ENCODE measurements at regions not wholly inside any gene's neighbourhood (a gene's known extent, or its start where the extent isn't known, plus 50 kb on each side); places are given as distances from the start of the nearest gene placed in this dataset.
"Not testable (repeated sequence)": the region's sequence is repeated elsewhere in the genome, so short reads cannot be mapped to it uniquely, and the experiment has no call there.

DNA sequence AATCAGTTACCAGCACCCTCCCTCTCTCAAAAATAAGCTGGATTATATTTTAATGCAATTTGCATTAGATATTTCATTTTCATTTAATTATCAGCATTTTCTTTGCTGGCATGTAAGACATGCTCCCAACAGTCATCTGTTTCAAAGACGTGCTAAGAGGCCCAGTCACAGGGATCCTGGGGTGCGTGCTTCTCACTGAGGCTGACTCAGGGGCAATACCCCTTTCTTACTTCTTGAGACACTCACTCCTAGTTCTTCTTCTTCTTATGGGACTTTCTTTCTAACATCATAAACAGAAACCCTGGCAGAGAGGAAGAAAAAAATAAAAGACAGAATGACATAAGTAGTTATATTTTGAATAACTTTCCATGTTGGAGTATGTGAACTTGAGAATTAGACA lies 372.1 kb upstream of the MEX3C start:
- peaks cover 3% of the 10 kb centered on the region for H3K9me3 Mint-ChIP-seq
- H3K27me3 Mint-ChIP-seq (ENCODE audit: low read depth), result peaks cover 5% of the 10 kb centered on the region
- DNase-seq (ENCODE audit: low spot score in 2 of 2, unreplicated experiment in 2 of 2), result no peak
- H3K4me3 Mint-ChIP-seq, result no peak overlapping the region
- TF ChIP-seq, protein P1, sequence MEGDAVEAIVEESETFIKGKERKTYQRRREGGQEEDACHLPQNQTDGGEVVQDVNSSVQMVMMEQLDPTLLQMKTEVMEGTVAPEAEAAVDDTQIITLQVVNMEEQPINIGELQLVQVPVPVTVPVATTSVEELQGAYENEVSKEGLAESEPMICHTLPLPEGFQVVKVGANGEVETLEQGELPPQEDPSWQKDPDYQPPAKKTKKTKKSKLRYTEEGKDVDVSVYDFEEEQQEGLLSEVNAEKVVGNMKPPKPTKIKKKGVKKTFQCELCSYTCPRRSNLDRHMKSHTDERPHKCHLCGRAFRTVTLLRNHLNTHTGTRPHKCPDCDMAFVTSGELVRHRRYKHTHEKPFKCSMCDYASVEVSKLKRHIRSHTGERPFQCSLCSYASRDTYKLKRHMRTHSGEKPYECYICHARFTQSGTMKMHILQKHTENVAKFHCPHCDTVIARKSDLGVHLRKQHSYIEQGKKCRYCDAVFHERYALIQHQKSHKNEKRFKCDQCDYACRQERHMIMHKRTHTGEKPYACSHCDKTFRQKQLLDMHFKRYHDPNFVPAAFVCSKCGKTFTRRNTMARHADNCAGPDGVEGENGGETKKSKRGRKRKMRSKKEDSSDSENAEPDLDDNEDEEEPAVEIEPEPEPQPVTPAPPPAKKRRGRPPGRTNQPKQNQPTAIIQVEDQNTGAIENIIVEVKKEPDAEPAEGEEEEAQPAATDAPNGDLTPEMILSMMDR (IDR thresholded peaks at IDR 0.05; ENCODE audit: unreplicated experiment), result no peak
- H3K27ac Mint-ChIP-seq, result no peak overlapping the region
- no peaks in the 10 kb centered on the region for H3K36me3 Mint-ChIP-seq
- no peaks in the 10 kb centered on the region for H3K4me1 Mint-ChIP-seq

- not testable (repeated sequence) for H3K27ac Mint-ChIP-seq; H3K4me3 Mint-ChIP-seq; H3K36me3 Mint-ChIP-seq; H3K4me1 Mint-ChIP-seq; H3K9me3 Mint-ChIP-seq; H3K27me3 Mint-ChIP-seq (ENCODE audit: low read depth); DNase-seq (ENCODE audit: low spot score in 2 of 2, unreplicated experiment in 2 of 2)
Measured at GRCh38 chr18:51570071-51570470, 372.6 kb upstream of the MEX3C start.

- not testable (repeated sequence) for DNase-seq (ENCODE audit: low spot score in 2 of 2, unreplicated experiment in 2 of 2); H3K9me3 Mint-ChIP-seq; H3K36me3 Mint-ChIP-seq; H3K27me3 Mint-ChIP-seq (ENCODE audit: low read depth); H3K4me3 Mint-ChIP-seq; H3K27ac Mint-ChIP-seq; H3K4me1 Mint-ChIP-seq
Measured at GRCh38 chr18:51573886-51574285, 376.4 kb upstream of the MEX3C start.

DNA sequence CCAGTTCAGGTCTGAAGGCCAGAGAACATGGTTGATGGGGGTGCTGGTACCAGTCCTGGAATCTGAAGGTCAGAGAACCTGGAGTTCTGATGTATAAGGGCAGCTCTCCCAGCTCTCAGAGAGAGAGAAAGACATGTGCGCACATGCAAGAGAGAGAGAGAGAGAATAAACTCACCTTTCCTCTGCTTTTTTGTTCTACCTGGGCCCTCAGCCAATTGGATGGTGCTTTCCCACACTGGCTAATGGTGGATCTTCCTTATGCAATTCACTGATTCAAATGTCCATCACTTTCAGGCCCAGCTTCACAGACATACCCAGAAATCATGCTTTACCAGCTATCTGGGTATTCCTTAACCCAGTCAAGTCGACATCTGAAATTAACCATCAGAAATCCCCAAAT lies 377.7 kb upstream of the MEX3C start:
- Mint-ChIP-seq H3K4me1 (no peaks in the 10 kb centered on the region), H3K36me3 (no peaks in the 10 kb centered on the region), H3K27ac (no peak overlapping the region), H3K4me3 (no peak overlapping the region), H3K9me3 (peaks cover 5% of the 10 kb centered on the region), H3K27me3 (ENCODE audit: low read depth) (peaks cover 6% of the 10 kb centered on the region)
- DNase-seq (ENCODE audit: low spot score in 2 of 2, unreplicated experiment in 2 of 2), result no peak
- TF ChIP-seq, protein P1 (IDR thresholded peaks at IDR 0.05; ENCODE audit: unreplicated experiment), result no peak

- H3K27ac Mint-ChIP-seq, result no peak overlapping the region
Measured at GRCh38 chr18:51578406-51578980, 381.0 kb upstream of the MEX3C start.

DNA sequence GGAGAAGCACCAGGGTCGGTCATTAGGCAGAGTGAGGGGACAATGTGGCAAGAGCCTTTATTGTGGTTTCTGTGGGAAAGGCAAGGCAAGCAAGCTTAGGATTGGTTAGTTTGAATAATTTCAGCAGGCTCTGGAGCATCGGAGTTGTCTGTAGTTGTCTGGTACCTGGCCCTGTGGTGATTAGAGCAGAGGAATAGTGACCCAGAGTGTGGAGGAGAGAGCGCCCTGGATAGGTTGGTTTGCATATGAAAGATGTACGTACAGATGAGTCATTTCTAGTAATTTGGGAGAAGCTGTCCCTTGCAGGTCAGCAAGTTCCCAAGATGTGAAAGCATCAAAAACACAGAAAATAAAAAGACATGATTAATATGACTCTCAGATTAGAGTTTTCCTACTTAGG lies 383.1 kb upstream of the MEX3C start:
- H3K27ac Mint-ChIP-seq, result no peak overlapping the region
- DNase-seq (ENCODE audit: low spot score in 2 of 2, unreplicated experiment in 2 of 2), result no peak
- H3K27me3 Mint-ChIP-seq (ENCODE audit: low read depth), result peaks cover 2% of the 10 kb centered on the region
- H3K4me3 Mint-ChIP-seq, result no peak overlapping the region
- peaks cover 3% of the 10 kb centered on the region for H3K9me3 Mint-ChIP-seq
- TF ChIP-seq, protein P1 (IDR thresholded peaks at IDR 0.05; ENCODE audit: unreplicated experiment), result no peak
- no peaks in the 10 kb centered on the region for H3K4me1 Mint-ChIP-seq
- H3K36me3 Mint-ChIP-seq, result no peaks in the 10 kb centered on the region

More at GRCh38 chr18:51578406-51578980, 381.0 kb upstream of the MEX3C start:
- H3K4me1 Mint-ChIP-seq, result no peaks in the 10 kb centered on the region
- DNase-seq (ENCODE audit: low spot score in 2 of 2, unreplicated experiment in 2 of 2), result no peak
- H3K27me3 Mint-ChIP-seq (ENCODE audit: low read depth), result peaks cover 6% of the 10 kb centered on the region
- TF ChIP-seq, protein P1 (IDR thresholded peaks at IDR 0.05; ENCODE audit: unreplicated experiment), result no peak
- peaks cover 5% of the 10 kb centered on the region for H3K9me3 Mint-ChIP-seq
- no peaks in the 10 kb centered on the region for H3K36me3 Mint-ChIP-seq
- no peak overlapping the region for H3K4me3 Mint-ChIP-seq

- Mint-ChIP-seq H3K36me3 (no peaks in the 10 kb centered on the region), H3K27me3 (ENCODE audit: low read depth) (peaks cover 7% of the 10 kb centered on the region), H3K4me3 (no peak overlapping the region), H3K9me3 (no peaks in the 10 kb centered on the region), H3K27ac (no peak overlapping the region), H3K4me1 (no peaks in the 10 kb centered on the region)
- TF ChIP-seq, protein P1 (IDR thresholded peaks at IDR 0.05; ENCODE audit: unreplicated experiment), result no peak
- no peak for DNase-seq (ENCODE audit: low spot score in 2 of 2, unreplicated experiment in 2 of 2)
Measured at GRCh38 chr18:51582551-51582950, 385.1 kb upstream of the MEX3C start.

Measured in mesothelial cell of epicardium (in vitro differentiated cells).